GM21381 (cell line): ENCODE measurements at regions not wholly inside any gene's neighbourhood (a gene's known extent, or its start where the extent isn't known, plus 50 kb on each side); places are given as distances from the start of the nearest gene placed in this dataset.
"Not testable (repeated sequence)": the region's sequence is repeated elsewhere in the genome, so short reads cannot be mapped to it uniquely, and the experiment has no call there.

Source experiments
- ATAC-seq: cut with Tn5 transposase; IDR thresholded peaks from one replicate; pipeline ENCODE4 v1.9.1; 2021; ENCODE audit warnings: mild to moderate bottlenecking, moderate library complexity; ENCODE audit not compliant: unreplicated experiment

DNA sequence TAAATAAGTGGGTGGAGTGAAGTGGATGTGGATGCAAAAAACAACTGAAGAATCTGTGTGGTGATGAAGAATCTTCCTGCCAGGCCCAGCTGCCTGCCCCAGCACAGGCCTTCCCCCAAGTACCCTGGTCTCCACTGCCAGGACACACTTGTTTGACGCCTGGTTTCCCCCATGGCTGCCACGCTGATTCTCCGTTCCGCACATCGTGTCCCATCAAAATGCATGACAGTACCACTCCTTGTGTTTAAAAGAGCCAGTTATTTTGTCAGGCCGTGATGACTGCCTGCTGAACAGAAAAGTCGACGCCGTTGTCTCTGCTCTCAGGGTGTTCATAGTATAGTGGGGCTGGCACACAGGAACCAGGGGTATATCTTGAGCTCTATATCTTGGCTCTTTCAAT, 50.3 kb upstream of the KYNU start:
- ATAC-seq = no peak

DNA sequence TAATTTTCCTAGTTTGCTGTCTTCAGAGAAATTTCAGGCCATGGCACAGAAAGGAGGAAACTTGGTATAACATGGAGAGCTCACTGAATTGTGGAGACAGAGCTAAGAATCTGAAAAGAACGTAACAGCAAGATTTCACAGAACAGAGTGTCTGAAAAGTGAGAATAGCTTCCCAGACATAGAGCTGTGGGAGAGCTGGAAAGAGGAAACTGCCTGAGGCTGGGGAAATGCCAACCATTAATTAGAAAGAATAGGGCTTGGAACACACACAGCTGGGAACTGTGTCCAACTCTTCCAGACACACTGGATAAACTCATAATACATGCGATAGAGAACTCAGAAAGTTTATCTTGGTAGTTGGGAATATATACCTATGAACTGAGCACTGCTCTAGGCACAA, 51.6 kb upstream of the KYNU start:
- no peak for ATAC-seq

GRCh38 chr2:142824756-142825155, 52.7 kb upstream of the KYNU start:
- ATAC-seq = no peak

- ATAC-seq = no peak
Observed at GRCh38 chr2:142822190-142822589, 55.3 kb upstream of the KYNU start.

- no peak for ATAC-seq
Observed at GRCh38 chr2:142819411-142819810, 58.1 kb upstream of the KYNU start.

GRCh38 chr2:142815375-142815774, 62.1 kb upstream of the KYNU start:
- no peak for ATAC-seq

DNA sequence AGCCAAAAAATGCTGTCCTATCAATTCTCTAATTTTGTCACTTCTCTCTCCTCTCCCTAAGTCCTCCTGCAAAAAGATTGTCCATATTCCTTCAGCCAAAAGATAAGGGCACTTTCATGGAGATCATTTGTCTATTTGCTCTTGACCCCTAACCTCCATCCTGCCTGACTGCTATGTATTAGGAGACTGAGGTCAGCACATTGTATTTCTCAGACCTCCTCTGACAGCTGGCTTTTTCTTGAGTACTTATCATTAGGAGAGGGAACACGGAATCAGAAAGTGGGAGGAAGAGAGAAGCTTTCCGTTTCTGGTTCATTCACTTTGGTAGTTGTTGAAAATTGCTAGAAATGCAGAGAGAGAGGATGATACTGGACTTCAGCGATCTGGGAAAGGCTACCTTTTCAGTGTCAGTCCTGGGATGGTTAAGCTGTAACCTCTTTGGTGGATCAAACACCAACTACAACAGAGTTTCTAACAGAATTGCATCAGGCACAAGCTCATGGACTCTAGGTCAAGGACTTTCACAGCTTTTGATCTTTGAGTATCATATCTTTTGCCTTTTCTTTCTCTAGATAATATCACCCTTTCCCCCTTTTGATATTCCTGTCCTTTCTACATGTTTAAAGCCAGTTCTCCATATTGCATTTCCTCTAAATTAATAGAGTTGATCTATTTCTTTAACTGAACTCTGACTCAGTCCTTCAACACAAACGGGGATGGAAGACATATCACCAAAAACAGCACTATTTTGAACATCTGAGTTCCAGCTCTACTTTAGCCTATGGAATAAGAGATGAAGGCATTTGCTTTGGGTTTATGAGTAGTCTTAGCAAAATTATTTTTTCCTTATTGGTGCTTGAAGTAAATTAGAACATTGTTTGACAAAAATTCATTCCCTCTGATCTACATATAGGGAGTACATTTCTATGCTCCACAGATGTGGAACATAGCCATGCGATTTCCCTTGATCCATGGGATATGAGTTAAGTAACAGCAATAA, 63.3 kb upstream of the KYNU start:
- ATAC-seq = no peak

DNA sequence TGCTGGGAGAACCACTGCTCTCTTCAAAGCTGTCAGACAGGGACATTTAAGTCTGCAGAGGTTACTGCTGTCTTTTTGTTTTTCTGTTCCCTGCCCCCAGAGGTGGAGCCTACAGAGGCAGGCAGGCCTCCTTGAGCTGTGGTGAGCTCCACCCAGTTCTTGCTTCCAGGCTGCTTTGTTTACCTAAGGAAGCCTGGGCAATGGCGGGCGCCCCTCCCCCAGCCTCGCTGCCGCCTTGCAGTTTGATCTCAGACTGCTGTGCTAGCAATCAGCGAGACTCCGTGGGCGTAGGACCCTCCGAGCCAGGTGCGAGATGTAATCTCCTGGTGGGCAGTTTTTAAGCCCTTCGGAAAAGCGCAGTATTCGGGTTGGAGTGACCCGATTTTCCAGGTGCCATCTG, 65.8 kb upstream of the KYNU start:
- not testable (repeated sequence) for ATAC-seq

DNA sequence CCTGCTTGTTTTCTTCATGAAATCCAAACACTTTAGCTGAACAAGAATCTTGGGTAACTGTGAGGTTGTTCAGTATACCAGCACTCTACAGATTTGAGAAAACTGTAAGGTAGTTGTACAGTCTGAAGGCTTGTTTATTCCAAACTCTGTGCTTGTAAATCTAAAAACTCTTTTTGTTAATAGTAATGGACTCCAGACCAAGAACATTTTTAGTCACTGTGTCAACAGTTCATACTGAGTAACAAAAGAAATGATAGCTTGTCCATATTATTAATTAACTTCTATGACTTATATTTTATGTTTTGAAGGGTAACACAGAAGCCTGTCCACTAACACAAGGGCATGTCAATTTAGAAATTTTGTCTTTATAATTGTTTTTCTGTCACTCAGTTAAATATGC, 72.2 kb upstream of the KYNU start:
- no peak for ATAC-seq

- ATAC-seq = no peak
Observed at GRCh38 chr2:142803158-142803557, 74.3 kb upstream of the KYNU start.

DNA sequence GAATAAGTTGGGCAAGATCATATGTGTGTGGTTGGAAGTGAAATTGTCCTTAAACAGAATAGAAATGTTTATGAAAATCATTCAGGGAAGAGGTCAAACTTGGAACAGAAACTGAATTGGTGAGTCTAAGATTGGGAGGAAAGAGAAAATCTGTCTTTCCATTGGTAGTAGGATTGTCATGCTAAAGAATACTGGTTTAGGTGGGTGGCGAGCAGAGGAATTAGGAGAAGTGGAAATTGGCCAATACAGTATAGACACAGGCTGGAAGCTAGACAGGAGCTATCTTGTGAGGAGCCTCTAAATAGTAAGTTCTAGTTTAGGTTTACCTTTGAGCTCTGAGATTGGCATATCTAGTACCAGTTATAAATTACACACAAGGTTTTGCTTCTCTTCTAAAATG, 80.9 kb upstream of the KYNU start:
- no peak for ATAC-seq

GRCh38 chr2:142796161-142796560, 81.3 kb upstream of the KYNU start:
- ATAC-seq = no peak

DNA sequence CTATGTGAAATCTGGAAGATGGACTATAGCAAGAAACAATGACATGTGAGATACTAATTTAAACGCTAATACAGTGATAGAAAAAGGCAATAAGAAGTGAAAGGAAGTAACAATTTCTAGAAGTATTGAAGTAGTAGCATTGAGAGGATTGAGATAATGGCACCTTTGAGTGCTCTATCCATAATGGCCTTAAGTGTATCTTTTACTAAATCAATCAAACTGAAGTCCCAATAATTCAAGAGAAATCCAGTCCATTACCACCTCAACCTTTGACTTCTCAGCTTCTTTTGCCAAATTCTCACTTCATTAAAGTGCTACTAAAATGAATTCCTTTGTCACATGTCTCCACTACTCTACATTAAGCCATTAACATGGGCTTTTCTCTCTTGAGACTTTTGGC, 82.6 kb upstream of the KYNU start:
- ATAC-seq = no peak

DNA sequence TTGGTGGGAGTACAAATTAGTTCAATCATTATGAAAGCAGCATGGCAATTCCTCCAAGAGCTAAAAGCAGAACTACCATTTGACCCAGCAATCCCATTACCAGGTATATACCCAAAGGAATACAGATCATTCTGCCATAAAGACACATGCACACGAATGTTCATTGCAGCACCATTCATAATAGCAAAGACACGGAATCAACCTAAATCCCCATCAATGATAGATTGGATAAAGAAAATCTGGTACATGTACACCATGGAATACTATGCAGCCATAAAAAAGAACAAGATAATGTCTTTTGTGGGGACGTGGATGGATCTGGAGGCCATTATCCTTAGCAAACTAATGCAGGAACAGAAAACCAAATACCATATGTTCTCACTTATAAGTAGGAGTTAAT, 85.1 kb upstream of the KYNU start:
- not testable (repeated sequence) for ATAC-seq

DNA sequence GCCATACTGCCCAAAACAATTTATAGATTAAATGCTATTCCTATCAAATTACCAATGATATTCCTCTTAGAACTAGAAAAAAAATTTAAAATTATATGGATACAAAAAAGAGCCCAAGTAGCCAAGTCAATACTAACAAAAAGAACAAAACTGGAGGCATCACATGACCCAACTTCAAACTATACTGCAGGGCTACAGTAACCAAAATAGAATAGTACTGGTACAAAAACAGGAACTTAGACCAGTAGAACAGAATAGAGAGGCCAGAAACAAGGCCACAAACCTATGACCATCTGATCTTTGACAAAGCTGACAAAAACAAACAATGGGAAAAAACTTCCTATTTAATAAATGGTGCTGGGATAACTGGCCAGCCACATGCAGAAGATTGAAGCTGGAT, 86.1 kb upstream of the KYNU start:
- ATAC-seq = no peak

GRCh38 chr2:142786918-142787702, 90.4 kb upstream of the KYNU start:
- no peak for ATAC-seq

- ATAC-seq = no peak
Observed at GRCh38 chr2:142782942-142783443, 94.5 kb upstream of the KYNU start.

DNA sequence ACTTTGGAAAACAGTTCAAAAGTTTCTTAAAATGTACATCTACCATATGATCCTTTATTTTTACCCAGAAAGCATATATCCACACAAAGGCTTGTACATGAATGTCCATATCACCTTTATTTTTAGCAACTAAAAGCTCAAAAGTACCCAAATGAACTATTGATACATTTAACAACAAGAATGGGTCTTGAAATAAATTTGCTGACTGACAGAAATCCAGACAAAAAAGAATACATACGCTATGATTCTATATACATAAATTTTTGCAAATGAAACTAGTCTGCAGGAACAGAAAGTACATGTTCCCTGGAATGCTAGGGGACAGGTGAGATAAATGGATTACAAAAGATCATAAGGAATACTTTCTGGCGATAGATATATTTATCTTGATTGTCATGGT, 96.3 kb upstream of the KYNU start:
- no peak for ATAC-seq

DNA sequence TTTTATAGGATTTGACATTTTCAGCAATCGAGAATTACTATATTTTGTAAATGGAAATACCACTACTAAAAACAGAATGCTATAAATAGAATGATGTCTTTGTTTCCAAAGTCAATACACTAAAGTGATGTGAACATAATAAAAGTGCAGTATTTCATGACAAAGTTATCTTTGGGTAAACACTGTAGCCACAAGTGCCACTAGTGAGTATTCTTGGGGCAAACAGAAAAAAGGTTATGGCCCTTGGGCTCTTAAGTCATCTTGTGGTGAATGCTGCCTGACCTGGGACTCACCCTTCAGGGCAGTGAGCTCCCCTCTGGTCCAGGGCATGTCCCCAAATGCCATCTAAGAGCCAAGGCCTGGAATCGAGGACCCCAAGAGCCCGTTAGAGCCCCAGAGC, 99.2 kb upstream of the KYNU start:
- no peak for ATAC-seq

DNA sequence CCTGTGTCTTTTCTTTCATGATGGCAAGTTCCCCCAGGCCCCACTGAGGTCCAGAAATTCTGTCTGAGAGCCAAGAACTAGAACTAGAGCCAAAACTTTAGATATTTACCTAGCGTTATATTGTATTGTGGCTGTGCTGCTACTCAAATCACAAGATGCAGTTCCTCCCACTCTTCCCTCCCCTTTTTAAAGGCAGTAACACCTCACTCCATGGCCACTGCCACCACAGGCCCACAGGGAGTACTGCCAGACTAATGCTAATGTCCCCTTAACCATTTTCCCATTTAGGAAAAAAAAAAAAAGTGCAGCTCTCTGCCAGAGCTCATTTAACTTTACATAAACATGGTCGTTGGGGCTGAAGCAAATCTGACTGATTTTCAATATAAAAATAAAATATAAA, 99.7 kb upstream of the KYNU start:
- no peak for ATAC-seq

- no peak for ATAC-seq
Observed at GRCh38 chr2:142769761-142770160, 107.7 kb upstream of the KYNU start.

DNA sequence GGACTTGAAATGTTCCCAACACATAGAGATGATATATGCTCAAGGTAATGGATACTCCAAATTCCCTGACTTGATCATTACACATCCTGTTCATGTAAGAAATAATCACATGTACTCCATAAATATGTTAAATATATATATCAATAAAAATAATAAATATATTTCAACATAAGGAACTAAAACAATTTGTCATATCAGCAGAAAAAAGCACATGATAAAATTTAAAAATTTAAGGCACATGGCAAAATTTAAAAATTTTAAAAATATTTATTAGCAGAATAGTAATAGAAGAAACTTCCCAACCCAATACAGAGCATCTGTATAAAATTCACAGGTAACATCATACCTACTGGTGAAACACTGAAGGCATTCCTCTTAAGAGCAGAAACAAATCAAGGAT, 109.6 kb upstream of the KYNU start:
- ATAC-seq = no peak
